Heart right ventricle (tissue), 16 donors: ENCODE measurements at regions not wholly inside any gene's neighbourhood (a gene's known extent, or its start where the extent isn't known, plus 50 kb on each side); places are given as distances from the start of the nearest gene placed in this dataset.

Experiments
- ATAC-seq, 8 donors: fragments of 200-7000 bp; cut with Tn5 transposase; one replicate each; pipeline ENCODE4 v1.9.1; 2020; ENCODE audit warnings: mild to moderate bottlenecking in 8 of 8, moderate library complexity in 8 of 8, moderate number of reproducible peaks in 1 of 8
- DNase-seq, 2 donors: peaks; one replicate each; pipeline ENCODE4 v3.0.0-alpha.2; 2020
- H3K27ac ChIP-seq, 10 donors: fragments of 200-600 bp; sonication (generic) in 2 of 10; one replicate each; pipeline versions ENCODE4 v1.5.0 to v1.8.0; 2020 to 2022; ENCODE audit warnings: mild to moderate bottlenecking in 3 of 10
- H3K27me3 ChIP-seq, 7 donors: fragments of 200-600 bp; one replicate each; pipeline ENCODE4 v1.8.0; 2021 to 2022; ENCODE audit warnings: mild to moderate bottlenecking in 2 of 7
- H3K36me3 ChIP-seq, 9 donors: fragments of 200-600 bp; sonication (generic) in 1 of 9; one replicate each; pipeline versions ENCODE4 v1.5.0 to v1.8.0; 2020 to 2022; ENCODE audit warnings: mild to moderate bottlenecking in 2 of 9
- H3K4me1 ChIP-seq, 9 donors: fragments of 200-600 bp; sonication (generic) in 1 of 9; one replicate each; pipeline versions ENCODE4 v1.5.0 to v1.8.0; 2020 to 2022; ENCODE audit warnings: mild to moderate bottlenecking in 4 of 9
- H3K4me3 ChIP-seq, 10 donors: fragments of 200-600 bp; sonication (generic) in 2 of 10; one replicate each; pipeline versions ENCODE4 v1.5.0 to v1.8.0; 2020 to 2022; ENCODE audit warnings: mild to moderate bottlenecking in 7 of 10, moderate library complexity in 2 of 10
- H3K9me3 ChIP-seq, 11 donors: fragments of 200-600 bp in 10 of 11; sonication (generic) in 2 of 11; one replicate each; pipeline versions ENCODE4 v1.5.0 to v1.8.0; 2013 to 2022; ENCODE audit warnings: mild to moderate bottlenecking in 2 of 11, control low read depth in 1 of 11, moderate library complexity in 1 of 11
- WGBS, 2 donors: extraction: QIAGEN DNeasy Blood & Tissue Kit; methylation state at CpG; one replicate each; pipeline ENCODE4 v1.1.7; 2013; ENCODE audit warnings: inconsistent platforms in 1 of 2; 5-methylcytosine and 5-hydroxymethylcytosine counted together
- intact Hi-C, 10 donors: fragments of 100-400 bp; cut with DNase I; formaldehyde crosslinking; loops; one replicate each; pipeline versions ENCODE4 v1.11.1 to v1.14.2; 2022
- TF ChIP-seq, protein P1 (sequence below), 9 donors: fragments of 200-600 bp; sonication (generic) in 2 of 9; IDR thresholded peaks; one replicate each; pipeline versions ENCODE4 v1.5.0 to v1.8.0; 2021 to 2022; ENCODE audit warnings: antibody characterized with exemption in 9 of 9, mild to moderate bottlenecking in 5 of 9, moderate library complexity in 1 of 9
- donor health status: Arrhythmogenic right ventricular cardiomyopathy.
- donor health status: ischemic (EF 13 %, LVEDD 7.1; RV severe dilation, severe dysfunction).
- donor health status: healthy with polysubstance abuse.
- donor health status: DM: no; HTN: yes; CAD: no.
- donor health status: DM: no; HTN: no; CAD: no.
- donor health status: ischemic (EF 25% LVEDD 6.9; RV normal size, moderate dysfunction).
- donor health status: ischemic (EF 25% LVEDD 5.7; RV mildly dilated, moderate dysfunction).
- donor health status: healthy.
- donor health status: DM: yes; HTN: yes; CAD: no.
- donor health status: Ischemic cardiomyopathy.
- donor health status: ischemic (EF 35%, LVEDD 5.7; RV mildly dilated, moderate dysfunction).
- donor health status: nonischemic (EF 11% LVEDD 7.7; RV severe dilation, severe dysfunction).
- donor health status: DM: yes; HTN: yes; CAD: no.
- donor health status: PGD.
- donor health status: ischemic (EF 29% LVEDD 5.4; RV normal size, mild dysfunction).
- donor health status: nonischemic (EF 23%, LVEDD 6.1; RV moderate dilation, normal function).

- H3K4me1 ChIP-seq = no peaks in the 10 kb centered on the region
- intact Hi-C loops = no loop called here
- peaks cover 0 to 20% (median 11%) of the 10 kb centered on the region in 11 donors for H3K9me3 ChIP-seq
- ATAC-seq (no peak), DNase-seq (no peak)
- TF ChIP-seq, protein P1, sequence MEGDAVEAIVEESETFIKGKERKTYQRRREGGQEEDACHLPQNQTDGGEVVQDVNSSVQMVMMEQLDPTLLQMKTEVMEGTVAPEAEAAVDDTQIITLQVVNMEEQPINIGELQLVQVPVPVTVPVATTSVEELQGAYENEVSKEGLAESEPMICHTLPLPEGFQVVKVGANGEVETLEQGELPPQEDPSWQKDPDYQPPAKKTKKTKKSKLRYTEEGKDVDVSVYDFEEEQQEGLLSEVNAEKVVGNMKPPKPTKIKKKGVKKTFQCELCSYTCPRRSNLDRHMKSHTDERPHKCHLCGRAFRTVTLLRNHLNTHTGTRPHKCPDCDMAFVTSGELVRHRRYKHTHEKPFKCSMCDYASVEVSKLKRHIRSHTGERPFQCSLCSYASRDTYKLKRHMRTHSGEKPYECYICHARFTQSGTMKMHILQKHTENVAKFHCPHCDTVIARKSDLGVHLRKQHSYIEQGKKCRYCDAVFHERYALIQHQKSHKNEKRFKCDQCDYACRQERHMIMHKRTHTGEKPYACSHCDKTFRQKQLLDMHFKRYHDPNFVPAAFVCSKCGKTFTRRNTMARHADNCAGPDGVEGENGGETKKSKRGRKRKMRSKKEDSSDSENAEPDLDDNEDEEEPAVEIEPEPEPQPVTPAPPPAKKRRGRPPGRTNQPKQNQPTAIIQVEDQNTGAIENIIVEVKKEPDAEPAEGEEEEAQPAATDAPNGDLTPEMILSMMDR (IDR thresholded peaks at IDR 0.05) = no peak
- H3K4me3 ChIP-seq = no peak overlapping the region
- H3K27me3 ChIP-seq = no peaks in the 10 kb centered on the region
- WGBS, 2 donors = 85 to 88% methylated on average over 9 of the region's 9 CpGs
- no peaks in the 10 kb centered on the region for H3K36me3 ChIP-seq
- no peak overlapping the region for H3K27ac ChIP-seq
Measured at GRCh38 chr5:2496891-2497290, 254.6 kb downstream of the IRX2 start.

- WGBS, 2 donors = 89% methylated on average over 9 of the region's 9 CpGs
- no peaks in the 10 kb centered on the region for H3K36me3 ChIP-seq
- ATAC-seq (no peak), DNase-seq (no peak)
- no peaks in the 10 kb centered on the region for H3K4me1 ChIP-seq
- H3K27ac ChIP-seq = no peak overlapping the region
- TF ChIP-seq, protein P1 (IDR thresholded peaks at IDR 0.05) = no peak
- H3K9me3 ChIP-seq = peaks cover 0 to 20% (median 11%) of the 10 kb centered on the region in 11 donors
- H3K4me3 ChIP-seq = no peak overlapping the region
- no peaks in the 10 kb centered on the region for H3K27me3 ChIP-seq
- intact Hi-C loops = no loop called here
Measured at GRCh38 chr5:2496126-2496525, 255.4 kb downstream of the IRX2 start.

GRCh38 chr5:2493356-2493755 lies 258.1 kb downstream of the IRX2 start:
- no peak for ATAC-seq
- DNase-seq = no peak
- no peaks in the 10 kb centered on the region for H3K36me3 ChIP-seq
- TF ChIP-seq, protein P1 (IDR thresholded peaks at IDR 0.05) = no peak
- peaks cover 0 to 4% (median 0%) of the 10 kb centered on the region in 11 donors for H3K9me3 ChIP-seq
- no peak overlapping the region for H3K27ac ChIP-seq
- no peaks in the 10 kb centered on the region for H3K4me1 ChIP-seq
- H3K27me3 ChIP-seq = no peaks in the 10 kb centered on the region
- intact Hi-C loops = no loop called here
- 87 to 91% methylated on average over 8 of the region's 8 CpGs for WGBS, 2 donors
- no peak overlapping the region for H3K4me3 ChIP-seq

GRCh38 chr5:2492476-2492875 lies 259.0 kb downstream of the IRX2 start:
- 51 to 53% methylated on average over 7 of the region's 7 CpGs for WGBS, 2 donors
- H3K9me3 ChIP-seq = peaks cover 0 to 4% (median 0%) of the 10 kb centered on the region in 11 donors
- TF ChIP-seq, protein P1 (IDR thresholded peaks at IDR 0.05) = no peak
- no peak for ATAC-seq
- H3K27me3 ChIP-seq = no peaks in the 10 kb centered on the region
- no peak overlapping the region for H3K4me3 ChIP-seq
- no peaks in the 10 kb centered on the region for H3K36me3 ChIP-seq
- intact Hi-C loops = no loop called here
- H3K4me1 ChIP-seq = no peaks in the 10 kb centered on the region
- DNase-seq = no peak
- H3K27ac ChIP-seq = no peak overlapping the region
